H9 (cell line): ENCODE measurements at regions not wholly inside any gene's neighbourhood (a gene's known extent, or its start where the extent isn't known, plus 50 kb on each side); places are given as distances from the start of the nearest gene placed in this dataset.
A peak's percentile ranks its signal among the peaks of the same experiment; 100 is the strongest.

Experiments used
- DNase-seq: peaks from one replicate; pipeline ENCODE4 v3.0.0-alpha.2; 2017
- H2AFZ ChIP-seq: one replicate; pipeline ENCODE4 v1.6.1; 2013; ENCODE audit warnings: mild to moderate bottlenecking, low read length, control low read depth, moderate library complexity
- H2AK5ac ChIP-seq: 2 replicates; pipeline ENCODE4 v1.6.1; 2013; ENCODE audit warnings: low read length, control low read depth, mixed read lengths; ENCODE audit not compliant: insufficient read length
- H2BK120ac ChIP-seq: one replicate; pipeline ENCODE4 v1.6.1; 2013; ENCODE audit warnings: low read depth, mild to moderate bottlenecking, low read length, control low read depth, inconsistent platforms; ENCODE audit not compliant: poor library complexity, severe bottlenecking
- H2BK12ac ChIP-seq: 2 replicates; pipeline ENCODE4 v1.6.1; 2013; ENCODE audit warnings: low read length, control low read depth, mixed read lengths, low read depth; ENCODE audit not compliant: insufficient read length
- H2BK15ac ChIP-seq: 2 replicates; pipeline ENCODE4 v1.6.1; 2013; ENCODE audit warnings: low read depth, low read length, control low read depth
- H2BK20ac ChIP-seq: one replicate; pipeline ENCODE4 v1.6.1; 2013; ENCODE audit warnings: low read depth, mild to moderate bottlenecking, low read length, control low read depth, inconsistent platforms; ENCODE audit not compliant: poor library complexity, severe bottlenecking
- H2BK5ac ChIP-seq: 2 replicates; pipeline ENCODE4 v1.6.1; 2013; ENCODE audit warnings: low read length, control low read depth, mixed read lengths; ENCODE audit not compliant: insufficient read length
- H3K14ac ChIP-seq: 2 replicates; pipeline ENCODE4 v1.6.1; 2013; ENCODE audit warnings: low read length, control low read depth; ENCODE audit not compliant: insufficient read depth
- H3K18ac ChIP-seq: 2 replicates; pipeline ENCODE4 v1.6.1; 2013; ENCODE audit warnings: low read depth, mild to moderate bottlenecking, mixed read lengths, low read length, control low read depth; ENCODE audit not compliant: insufficient read length
- H3K23ac ChIP-seq: 2 replicates; pipeline ENCODE4 v1.6.1; 2013; ENCODE audit warnings: low read length, control low read depth, mixed read lengths, low read depth; ENCODE audit not compliant: insufficient read length
- H3K23me2 ChIP-seq: 2 replicates; pipeline ENCODE4 v1.6.1; 2013; ENCODE audit warnings: low read depth, mild to moderate bottlenecking, mixed read lengths, low read length, control low read depth; ENCODE audit not compliant: insufficient read length, poor library complexity, severe bottlenecking
- H3K27ac ChIP-seq: 2 replicates; pipeline ENCODE4 v1.5.1; 2013; ENCODE audit warnings: low read length, control low read depth, mixed read lengths, low read depth; ENCODE audit not compliant: insufficient read length
- H3K27me3 ChIP-seq: 2 replicates; pipeline ENCODE4 v1.6.1; 2013; ENCODE audit warnings: low read length, control low read depth, inconsistent platforms; ENCODE audit not compliant: insufficient read depth
- H3K4ac ChIP-seq: 2 replicates; pipeline ENCODE4 v1.6.1; 2013; ENCODE audit warnings: low read depth, mild to moderate bottlenecking, control low read depth, inconsistent platforms, low read length, moderate library complexity
- H3K4me1 ChIP-seq: 2 replicates; pipeline ENCODE4 v1.6.1; 2013; ENCODE audit warnings: low read length, control low read depth, inconsistent platforms; ENCODE audit not compliant: insufficient read depth
- H3K4me2 ChIP-seq: 2 replicates; pipeline ENCODE4 v1.6.1; 2013; ENCODE audit warnings: low read length, control low read depth, mixed read lengths; ENCODE audit not compliant: insufficient read length, insufficient read depth
- H3K56ac ChIP-seq: 2 replicates; pipeline ENCODE4 v1.6.1; 2013; ENCODE audit warnings: low read depth, mild to moderate bottlenecking, mixed read lengths, low read length, control low read depth; ENCODE audit not compliant: insufficient read length
- H3K79me1 ChIP-seq: 2 replicates; pipeline ENCODE4 v1.6.1; 2013; ENCODE audit warnings: low read depth, mild to moderate bottlenecking, moderate library complexity, low read length, control low read depth, inconsistent platforms; ENCODE audit not compliant: insufficient read depth, poor library complexity, severe bottlenecking
- H3K79me2 ChIP-seq: 2 replicates; pipeline ENCODE4 v1.6.1; 2013; ENCODE audit warnings: low read length, control low read depth, inconsistent platforms; ENCODE audit not compliant: insufficient read depth
- H3K9ac ChIP-seq: 2 replicates; pipeline ENCODE4 v1.6.1; 2013; ENCODE audit warnings: low read length, control low read depth, mixed read lengths; ENCODE audit not compliant: insufficient read length; ENCODE audit errors: extremely low read depth
- H3K9me3 ChIP-seq: one replicate; pipeline ENCODE4 v1.6.1; 2013; ENCODE audit warnings: low read depth, low read length, inconsistent platforms; ENCODE audit not compliant: control insufficient read depth
- H3T11ph ChIP-seq: one replicate; pipeline ENCODE4 v1.6.1; 2013; ENCODE audit warnings: mild to moderate bottlenecking, low read length, control low read depth, inconsistent platforms
- H4K20me1 ChIP-seq: one replicate; pipeline ENCODE4 v1.6.1; 2013; ENCODE audit not compliant: control insufficient read depth, insufficient read length, insufficient read depth
- H4K5ac ChIP-seq: 2 replicates; pipeline ENCODE4 v1.6.1; 2013; ENCODE audit warnings: low read depth, mild to moderate bottlenecking, mixed read lengths, low read length, control low read depth; ENCODE audit not compliant: insufficient read length
- H4K8ac ChIP-seq: replicated peaks from 2 replicates; pipeline ENCODE4 v1.6.1; 2013; ENCODE audit warnings: low read length, control low read depth, mixed read lengths, low read depth; ENCODE audit not compliant: insufficient read length
- H4K91ac ChIP-seq: 2 replicates; pipeline ENCODE4 v1.6.1; 2013; ENCODE audit warnings: low read depth, mild to moderate bottlenecking, moderate library complexity, mixed read lengths, low read length, control low read depth; ENCODE audit not compliant: insufficient read length
- H3K27ac Mint-ChIP-seq, 3 experiments: 2 replicates in 2 of 3; 3 replicates in 1 of 3; pipeline ENCODE4 v1.8.0; 2020 to 2021; ENCODE audit warnings: mixed read lengths in 3 of 3, mild to moderate bottlenecking in 1 of 3, moderate library complexity in 1 of 3
- H3K27me3 Mint-ChIP-seq: 2 replicates; pipeline ENCODE4 v1.8.0; 2021; ENCODE audit warnings: low read depth, mild to moderate bottlenecking, moderate library complexity, mixed read lengths
- H3K36me3 Mint-ChIP-seq, 3 experiments: 2 replicates in 2 of 3; 3 replicates in 1 of 3; pipeline ENCODE4 v1.8.0; 2020 to 2021; ENCODE audit warnings: low read depth in 3 of 3, mixed read lengths in 3 of 3; ENCODE audit not compliant: insufficient read depth in 1 of 3
- H3K4me1 Mint-ChIP-seq, 2 experiments: 2 replicates each; pipeline ENCODE4 v1.8.0; 2020; ENCODE audit warnings: mixed read lengths in 2 of 2
- H3K4me3 Mint-ChIP-seq, 2 experiments: 2 replicates in 1 of 2; 3 replicates in 1 of 2; pipeline ENCODE4 v1.8.0; 2020 to 2021; ENCODE audit warnings: mild to moderate bottlenecking in 2 of 2, mixed read lengths in 2 of 2, moderate library complexity in 1 of 2
- H3K9me3 Mint-ChIP-seq, 2 experiments: 2 replicates in 1 of 2; 3 replicates in 1 of 2; pipeline ENCODE4 v1.8.0; 2020; ENCODE audit warnings: mild to moderate bottlenecking in 2 of 2, mixed read lengths in 2 of 2, moderate library complexity in 1 of 2
- WGBS: extraction: QIAGEN DNeasy Blood & Tissue Kit; methylation state at CpG from one replicate; pipeline ENCODE4 v1.1.7; 2013; ENCODE audit warnings: missing lambda C conversion rate, low lambda C conversion rate, mixed read lengths; ENCODE audit not compliant: insufficient read length; ENCODE audit errors: extremely low coverage; 5-methylcytosine and 5-hydroxymethylcytosine counted together
- TF ChIP-seq, protein P1 (sequence below): fragments of 200-600 bp; sonication (generic); conservative IDR thresholded peaks from 3 replicates; pipeline ENCODE4 v1.8.0; 2021; ENCODE audit warnings: antibody characterized with exemption, mild to moderate bottlenecking

DNA sequence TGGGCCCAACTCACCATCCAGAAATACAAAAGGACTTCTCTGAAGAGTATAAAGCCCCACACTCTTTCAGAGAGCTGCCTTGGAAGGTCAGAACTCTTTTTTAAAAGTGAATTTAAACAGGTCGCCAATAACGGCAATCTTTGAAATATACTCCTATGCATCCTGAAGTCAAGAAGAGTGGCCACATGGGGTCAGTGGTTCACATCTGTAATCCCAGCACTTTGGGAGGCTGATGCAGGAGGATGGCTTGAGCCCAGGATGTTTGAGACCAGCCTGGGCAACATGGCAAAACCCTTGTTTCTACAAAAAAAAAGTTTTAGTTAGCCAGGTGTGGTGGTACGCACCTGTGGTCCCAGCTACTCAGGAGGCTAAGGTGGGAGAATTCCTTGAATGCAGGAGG is 68.1 kb upstream of the FZD7 start:
- H3T11ph ChIP-seq: no peak overlapping the region
- H3K23ac ChIP-seq: no peak overlapping the region
- H3K9me3 ChIP-seq: no peaks in the 10 kb centered on the region
- no peaks in the 10 kb centered on the region for H3K23me2 ChIP-seq
- H3K79me2 ChIP-seq: peaks cover under 1% of the 10 kb centered on the region; the same call in 1 of the 2 replicates
- peaks cover 4% of the 10 kb centered on the region; the same call in 1 of the 2 replicates for H3K4me1 ChIP-seq
- H2AK5ac ChIP-seq: no peak overlapping the region
- no peak overlapping the region for H2BK20ac ChIP-seq
- Mint-ChIP-seq H3K27me3 (no peaks in the 10 kb centered on the region; the same call in 1 of the 2 replicates), H3K4me3 (no peak overlapping the region), H3K36me3 (peaks cover 7 to 19% (median 18%) of the 10 kb centered on the region in 3 experiments; a peak in 5 of 7 replicates), H3K4me1 (peaks cover 60 to 71% of the 10 kb centered on the region in 2 experiments), H3K27ac (peak overlapping the region in 1 of 3 experiments; percentile 63; a peak in 1 of 7 replicates), H3K9me3 (peaks cover 0 to 3% of the 10 kb centered on the region in 2 experiments; a peak in 2 of 5 replicates)
- H4K20me1 ChIP-seq: peaks cover 2% of the 10 kb centered on the region
- no peak overlapping the region for H4K91ac ChIP-seq
- H3K4ac ChIP-seq: no peak overlapping the region
- no peak overlapping the region for H2BK15ac ChIP-seq
- no peak overlapping the region for H2AFZ ChIP-seq
- no peak overlapping the region for H4K5ac ChIP-seq
- H3K27me3 ChIP-seq: no peaks in the 10 kb centered on the region; the same call in 1 of the 2 replicates
- no peak overlapping the region for H2BK12ac ChIP-seq
- H4K8ac ChIP-seq: no peak overlapping the region
- no CpG with 5 or more reads among the region's 3 CpGs for WGBS
- H2BK120ac ChIP-seq: no peak overlapping the region
- no peak overlapping the region for H3K4me2 ChIP-seq
- no peak overlapping the region for H3K14ac ChIP-seq
- no peak for DNase-seq
- H3K9ac ChIP-seq: no peak overlapping the region
- H3K56ac ChIP-seq: no peak overlapping the region
- TF ChIP-seq, protein P1, sequence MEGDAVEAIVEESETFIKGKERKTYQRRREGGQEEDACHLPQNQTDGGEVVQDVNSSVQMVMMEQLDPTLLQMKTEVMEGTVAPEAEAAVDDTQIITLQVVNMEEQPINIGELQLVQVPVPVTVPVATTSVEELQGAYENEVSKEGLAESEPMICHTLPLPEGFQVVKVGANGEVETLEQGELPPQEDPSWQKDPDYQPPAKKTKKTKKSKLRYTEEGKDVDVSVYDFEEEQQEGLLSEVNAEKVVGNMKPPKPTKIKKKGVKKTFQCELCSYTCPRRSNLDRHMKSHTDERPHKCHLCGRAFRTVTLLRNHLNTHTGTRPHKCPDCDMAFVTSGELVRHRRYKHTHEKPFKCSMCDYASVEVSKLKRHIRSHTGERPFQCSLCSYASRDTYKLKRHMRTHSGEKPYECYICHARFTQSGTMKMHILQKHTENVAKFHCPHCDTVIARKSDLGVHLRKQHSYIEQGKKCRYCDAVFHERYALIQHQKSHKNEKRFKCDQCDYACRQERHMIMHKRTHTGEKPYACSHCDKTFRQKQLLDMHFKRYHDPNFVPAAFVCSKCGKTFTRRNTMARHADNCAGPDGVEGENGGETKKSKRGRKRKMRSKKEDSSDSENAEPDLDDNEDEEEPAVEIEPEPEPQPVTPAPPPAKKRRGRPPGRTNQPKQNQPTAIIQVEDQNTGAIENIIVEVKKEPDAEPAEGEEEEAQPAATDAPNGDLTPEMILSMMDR: peak; percentile 54
- H3K27ac ChIP-seq: no peak overlapping the region
- no peak overlapping the region for H3K18ac ChIP-seq
- no peak overlapping the region for H2BK5ac ChIP-seq
- no peaks in the 10 kb centered on the region for H3K79me1 ChIP-seq
